SH-SY5Y (cell line): ENCODE measurements at regions not wholly inside any gene's neighbourhood (a gene's known extent, or its start where the extent isn't known, plus 50 kb on each side); places are given as distances from the start of the nearest gene placed in this dataset.

Source experiments
- GATA2 ChIP-seq: IDR thresholded peaks from 2 replicates; pipeline ENCODE4 v1.6.1; 2011; ENCODE audit warnings: mild to moderate bottlenecking, low read depth, low read length
- GATA3 ChIP-seq: IDR thresholded peaks from 2 replicates; pipeline ENCODE4 v1.6.1; 2011; ENCODE audit warnings: low read depth, mild to moderate bottlenecking, low read length, moderate library complexity

GRCh38 chr9:18190671-18191374 is 283.1 kb upstream of the ADAMTSL1 start:
- no peak for TF ChIP-seq GATA2
- TF ChIP-seq GATA3, result no peak
